CD4-positive, alpha-beta memory T cell (primary cell): ENCODE measurements at regions not wholly inside any gene's neighbourhood (a gene's known extent, or its start where the extent isn't known, plus 50 kb on each side); places are given as distances from the start of the nearest gene placed in this dataset.

Source experiments
- CTCF ChIA-PET: fragments of 350-600 bp; sonication (Branson Sonifier 250); formaldehyde crosslinking; loops from one replicate; lab custom pipeline; 2021; ENCODE audit warnings: inconsistent platforms; ENCODE audit not compliant: partially characterized antibody; lab: Charles Lee
- POLR2A ChIA-PET: fragments of 350-600 bp; sonication (Branson Sonifier 250); formaldehyde crosslinking; loops from one replicate; lab custom pipeline; 2021; ENCODE audit not compliant: partially characterized antibody; lab: Charles Lee
- DNase-seq, 5 donors: peaks; one replicate each; pipeline versions ENCODE4 v3.0.0 to v3.0.0-alpha.2; 2020 to 2022; ENCODE audit warnings: mixed read lengths in 1 of 5
- H3K27ac ChIP-seq: one replicate; pipeline ENCODE4 v1.7.0; 2013; ENCODE audit warnings: low read depth, low read length
- H3K27me3 ChIP-seq: 2 replicates; pipeline ENCODE4 v1.7.0; 2013; ENCODE audit warnings: mild to moderate bottlenecking, low read length, moderate library complexity; ENCODE audit not compliant: insufficient read depth
- H3K36me3 ChIP-seq: 2 replicates; pipeline ENCODE4 v1.7.0; 2013; ENCODE audit warnings: mild to moderate bottlenecking, low read length, moderate library complexity; ENCODE audit not compliant: insufficient read depth
- H3K4me1 ChIP-seq: 2 replicates; pipeline ENCODE4 v1.7.0; 2013; ENCODE audit warnings: mild to moderate bottlenecking, low read length, moderate library complexity; ENCODE audit not compliant: insufficient read depth
- H3K4me3 ChIP-seq, 2 donors: one replicate each; pipeline ENCODE4 v1.7.0; 2013; ENCODE audit warnings: low read length in 2 of 2, mild to moderate bottlenecking in 1 of 2
- H3K9me3 ChIP-seq, 2 donors: one replicate each; pipeline ENCODE4 v1.7.0; 2013; ENCODE audit warnings: low read length in 2 of 2, control low read depth in 1 of 2; ENCODE audit not compliant: control insufficient read depth in 1 of 2
- H3K27ac Mint-ChIP-seq, 7 donors: one replicate each; pipeline ENCODE4 v1.8.0; 2020 to 2021; ENCODE audit warnings: mixed read lengths in 7 of 7, mild to moderate bottlenecking in 6 of 7, inconsistent platforms in 3 of 7, moderate library complexity in 3 of 7
- H3K27me3 Mint-ChIP-seq, 2 donors: one replicate each; pipeline ENCODE4 v1.8.0; 2020 to 2021; ENCODE audit warnings: mixed read lengths in 2 of 2
- H3K36me3 Mint-ChIP-seq, 2 donors: one replicate each; pipeline ENCODE4 v1.8.0; 2020 to 2021; ENCODE audit warnings: mixed read lengths in 2 of 2, inconsistent platforms in 1 of 2, mild to moderate bottlenecking in 1 of 2
- H3K4me1 Mint-ChIP-seq, 4 donors: one replicate each; pipeline ENCODE4 v1.8.0; 2020 to 2021; ENCODE audit warnings: mixed read lengths in 4 of 4, mild to moderate bottlenecking in 1 of 4
- H3K4me3 Mint-ChIP-seq, 8 donors: one replicate each; pipeline ENCODE4 v1.8.0; 2020 to 2021; ENCODE audit warnings: mixed read lengths in 8 of 8, mild to moderate bottlenecking in 7 of 8, moderate library complexity in 6 of 8, inconsistent platforms in 3 of 8
- H3K9me3 Mint-ChIP-seq, 8 donors: one replicate each; pipeline ENCODE4 v1.8.0; 2020 to 2021; ENCODE audit warnings: mixed read lengths in 8 of 8, mild to moderate bottlenecking in 5 of 8, inconsistent platforms in 3 of 8, moderate library complexity in 1 of 8
- intact Hi-C: fragments of 100-400 bp; cut with micrococcal nuclease; formaldehyde crosslinking; loops from one replicate; pipeline ENCODE4 v1.15.1; 2023

DNA sequence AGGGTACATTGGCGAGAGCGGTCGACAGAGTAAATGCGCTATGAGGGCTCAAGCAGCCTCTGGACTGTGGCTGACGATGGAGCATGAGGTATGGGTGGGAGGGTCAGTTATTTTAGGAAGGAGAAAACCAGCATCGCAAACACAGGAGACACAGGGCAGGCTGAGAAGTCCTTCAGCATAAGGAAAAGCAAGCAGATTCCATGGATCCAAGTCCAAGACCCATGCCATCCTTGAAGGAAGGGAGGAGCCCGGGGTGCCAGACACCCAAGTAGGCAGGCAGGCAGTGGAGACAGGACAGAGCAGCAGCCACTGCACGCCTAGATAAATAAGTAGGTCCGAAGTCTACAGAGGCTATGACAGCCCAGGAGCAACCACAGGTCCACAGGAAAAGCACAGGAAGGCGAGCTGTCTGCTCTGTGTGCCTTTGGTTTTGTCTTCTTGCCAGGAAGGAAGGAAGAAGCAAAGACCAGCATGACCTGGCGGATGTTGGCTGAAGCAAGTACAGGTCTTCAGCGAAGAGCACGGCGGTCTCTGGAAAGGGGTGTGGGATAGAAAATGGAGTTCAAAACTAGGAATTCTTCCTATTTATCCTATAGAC is 76.4 kb upstream of the SLC45A1 start:
- CTCF ChIA-PET: no interaction called here

DNA sequence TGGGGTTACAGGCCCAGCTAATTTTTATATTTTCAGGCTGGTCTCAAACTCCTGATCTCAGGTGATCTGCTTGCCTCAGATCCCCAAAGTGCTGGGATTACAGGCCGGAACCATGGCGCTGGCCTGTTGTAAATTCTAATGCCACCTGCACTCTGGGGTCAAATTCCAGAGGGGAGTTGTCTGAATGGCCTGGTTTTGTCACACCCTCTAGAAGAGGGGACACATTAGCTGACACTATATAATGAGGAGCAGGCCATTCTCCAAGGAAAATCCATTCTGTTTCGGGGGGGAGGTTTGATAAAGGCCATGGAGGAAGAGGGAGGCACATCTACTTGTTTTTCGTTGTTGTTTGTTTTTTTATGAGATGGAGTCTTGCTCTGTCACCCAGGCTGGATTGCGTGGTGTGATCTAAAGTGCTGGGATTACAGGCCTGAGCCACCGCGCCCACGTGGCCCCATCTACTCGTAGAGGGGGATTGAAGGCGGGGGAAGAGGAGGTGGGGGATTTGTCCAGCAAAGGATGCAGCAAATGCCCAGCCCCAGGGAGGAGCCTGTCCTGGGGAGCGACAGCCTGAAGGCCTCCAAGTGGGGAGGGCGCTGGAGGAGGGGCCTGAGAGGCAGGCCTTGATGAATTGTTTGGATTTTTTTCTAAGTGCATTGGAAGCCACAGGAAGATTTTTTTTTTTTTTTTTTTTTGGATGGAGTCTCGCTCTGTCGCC is 78.4 kb upstream of the SLC45A1 start:
- no peak for DNase-seq
- H3K27ac ChIP-seq: no peak overlapping the region
- Mint-ChIP-seq H3K36me3 (no peaks in the 10 kb centered on the region), H3K27ac (no peak overlapping the region), H3K4me3 (no peak overlapping the region), H3K27me3 (peaks cover 8% of the 10 kb centered on the region in 2 donors), H3K9me3 (no peaks in the 10 kb centered on the region), H3K4me1 (peaks cover 0 to 7% (median 2%) of the 10 kb centered on the region in 4 donors)
- no peaks in the 10 kb centered on the region for H3K9me3 ChIP-seq
- no peaks in the 10 kb centered on the region for H3K27me3 ChIP-seq
- ChIA-PET POLR2A (interaction anchor here (0.7 kb wide), 1 partner anchor 208 kb away, joined by 4 read pairs; no protein-coding TSS in a partner anchor), CTCF (interaction anchor here (1.7 kb wide), 1 partner anchor 225 kb away, joined by 5 read pairs; no protein-coding TSS in a partner anchor)
- no peaks in the 10 kb centered on the region for H3K36me3 ChIP-seq
- H3K4me3 ChIP-seq: no peak overlapping the region
- intact Hi-C loops: no loop called here
- H3K4me1 ChIP-seq: no peaks in the 10 kb centered on the region

More for the DNA sequence above, 76.4 kb upstream of the SLC45A1 start:
- H3K36me3 ChIP-seq: no peaks in the 10 kb centered on the region
- H3K4me1 ChIP-seq: no peaks in the 10 kb centered on the region
- H3K27me3 ChIP-seq: no peaks in the 10 kb centered on the region
- no peak overlapping the region for H3K4me3 Mint-ChIP-seq
- POLR2A ChIA-PET: no interaction called here
- H3K4me3 ChIP-seq: no peak overlapping the region
- H3K9me3 Mint-ChIP-seq: no peaks in the 10 kb centered on the region
- H3K27ac Mint-ChIP-seq: peak overlapping the region in 1 of 7 donors; percentile 82
- no peak overlapping the region for H3K27ac ChIP-seq
- peaks cover 0 to 7% (median 2%) of the 10 kb centered on the region in 4 donors for H3K4me1 Mint-ChIP-seq
- no peak for DNase-seq
- no peaks in the 10 kb centered on the region for H3K36me3 Mint-ChIP-seq
- H3K9me3 ChIP-seq: no peaks in the 10 kb centered on the region
- intact Hi-C loops: no loop called here
- peaks cover 2 to 8% of the 10 kb centered on the region in 2 donors for H3K27me3 Mint-ChIP-seq

DNA sequence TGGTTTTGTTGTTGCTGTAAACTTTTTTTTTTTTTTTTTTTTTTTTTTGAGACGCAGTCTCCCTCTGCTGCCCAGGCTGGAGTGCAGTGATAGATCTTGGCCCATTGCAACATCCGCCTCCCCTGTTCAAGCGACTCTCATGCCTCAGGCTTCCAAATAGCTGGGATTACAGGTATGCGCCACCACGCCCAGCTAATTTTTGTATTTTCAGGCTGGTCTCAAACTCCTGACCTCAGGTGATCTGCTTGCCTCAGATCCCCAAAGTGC is 78.9 kb upstream of the SLC45A1 start:
- H3K27ac Mint-ChIP-seq: no peak overlapping the region
- ChIA-PET POLR2A (interaction anchor here (0.7 kb wide), 1 partner anchor 208 kb away, joined by 4 read pairs; no protein-coding TSS in a partner anchor), CTCF (interaction anchor here (1.7 kb wide), 1 partner anchor 224 kb away, joined by 5 read pairs; no protein-coding TSS in a partner anchor)
- no peaks in the 10 kb centered on the region for H3K9me3 Mint-ChIP-seq
- intact Hi-C loops: no loop called here
- Histone ChIP-seq H3K4me1 (no peaks in the 10 kb centered on the region), H3K36me3 (no peaks in the 10 kb centered on the region), H3K4me3 (no peak overlapping the region), H3K9me3 (no peaks in the 10 kb centered on the region), H3K27ac (no peak overlapping the region), H3K27me3 (no peaks in the 10 kb centered on the region)
- H3K27me3 Mint-ChIP-seq: peaks cover 8% of the 10 kb centered on the region in 2 donors
- H3K36me3 Mint-ChIP-seq: no peaks in the 10 kb centered on the region
- peaks cover 0 to 7% (median 2%) of the 10 kb centered on the region in 4 donors for H3K4me1 Mint-ChIP-seq
- H3K4me3 Mint-ChIP-seq: no peak overlapping the region
- DNase-seq: peak in 1 of 5 donors; percentile 4

DNA sequence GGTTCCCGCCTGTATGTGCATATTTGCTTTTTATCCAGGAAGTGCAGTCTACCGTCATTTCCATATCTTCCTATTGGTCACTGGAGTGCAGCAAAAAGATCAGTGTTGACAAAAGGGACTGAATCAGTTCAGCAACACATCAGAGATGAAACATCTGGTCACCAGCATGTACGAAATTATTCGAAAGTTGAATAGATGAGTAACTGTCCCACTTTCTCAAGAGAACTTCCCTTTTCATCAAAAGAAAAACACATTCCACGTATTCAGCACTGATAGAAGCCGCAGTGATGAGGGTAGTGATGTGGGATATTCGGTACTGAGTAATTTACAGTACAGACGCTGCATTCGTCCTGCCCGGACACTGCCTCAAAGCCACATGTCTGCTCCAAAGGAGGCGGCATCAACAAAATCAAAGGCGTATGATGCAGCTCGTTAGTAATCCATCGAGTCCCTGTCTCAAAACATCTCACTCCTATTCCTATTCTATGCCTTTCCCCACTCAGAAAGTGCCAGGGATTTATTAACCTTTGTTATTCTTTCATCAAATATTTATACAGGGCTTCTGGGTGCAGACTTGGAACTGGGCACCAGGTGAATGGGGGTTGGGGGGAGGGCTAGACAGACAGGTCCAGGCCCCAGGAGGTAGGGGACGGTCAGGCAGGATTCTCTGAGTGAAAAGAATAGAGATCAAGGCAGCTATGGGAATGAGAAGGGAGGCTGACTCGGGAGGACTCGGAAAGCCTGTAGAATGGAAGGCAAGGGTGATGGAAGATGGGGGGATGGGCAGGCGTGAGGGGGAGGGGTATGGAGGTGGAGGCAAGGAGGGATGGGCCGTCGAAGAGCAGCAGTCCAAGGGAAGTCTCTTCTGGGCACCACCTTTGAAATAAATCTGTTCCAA is 79.5 kb upstream of the SLC45A1 start:
- H3K27ac Mint-ChIP-seq: no peak overlapping the region
- H3K27me3 Mint-ChIP-seq: peaks cover 8% of the 10 kb centered on the region in 2 donors
- intact Hi-C loops: no loop called here
- no peaks in the 10 kb centered on the region for H3K36me3 Mint-ChIP-seq
- DNase-seq: no peak
- no peak overlapping the region for H3K27ac ChIP-seq
- H3K4me3 ChIP-seq: no peak overlapping the region
- no peaks in the 10 kb centered on the region for H3K9me3 ChIP-seq
- H3K4me1 ChIP-seq: no peaks in the 10 kb centered on the region
- H3K4me3 Mint-ChIP-seq: no peak overlapping the region
- peaks cover 0 to 7% (median 2%) of the 10 kb centered on the region in 4 donors for H3K4me1 Mint-ChIP-seq
- ChIA-PET POLR2A (interaction anchor here (0.7 kb wide), 1 partner anchor 207 kb away, joined by 4 read pairs; no protein-coding TSS in a partner anchor), CTCF (interaction anchor here (1.7 kb wide), 1 partner anchor 223 kb away, joined by 5 read pairs; no protein-coding TSS in a partner anchor)
- H3K9me3 Mint-ChIP-seq: no peaks in the 10 kb centered on the region
- no peaks in the 10 kb centered on the region for H3K36me3 ChIP-seq
- no peaks in the 10 kb centered on the region for H3K27me3 ChIP-seq

DNA sequence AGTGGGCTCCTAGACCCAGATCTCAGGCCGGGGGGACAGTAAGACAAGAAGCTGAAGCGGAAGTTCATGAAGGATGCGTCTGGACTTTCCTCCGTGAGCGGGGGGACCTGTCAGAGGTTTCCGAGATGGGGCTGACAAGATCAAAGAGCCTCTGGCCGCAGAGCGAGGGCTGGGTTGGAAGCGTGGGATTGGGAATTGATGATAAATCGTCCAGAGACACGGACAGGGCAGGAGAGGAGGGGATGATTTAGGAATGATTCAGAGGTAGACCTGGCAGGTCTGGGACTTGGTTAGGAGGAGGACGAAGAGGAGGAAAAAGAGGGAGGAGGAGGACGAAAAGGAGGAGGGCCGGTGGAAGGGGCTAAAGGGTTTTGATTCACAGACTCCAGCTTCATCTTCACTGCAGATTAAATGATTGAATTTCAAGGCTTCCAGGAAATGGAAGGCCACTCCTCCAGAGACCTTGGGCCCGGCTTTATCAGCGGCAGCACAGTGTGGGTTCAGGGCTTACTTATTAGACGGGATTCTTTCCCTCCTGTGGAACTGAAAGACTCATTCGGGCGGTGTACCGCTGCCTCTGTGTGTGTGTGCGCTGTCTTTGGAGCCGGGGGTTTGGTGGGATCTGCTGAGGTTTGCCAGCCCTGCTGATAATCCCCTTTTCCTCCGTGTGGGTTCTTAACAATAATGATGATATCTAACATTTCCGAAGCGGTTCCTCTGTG is 85.7 kb upstream of the SLC45A1 start:
- Mint-ChIP-seq H3K27ac (no peak overlapping the region), H3K36me3 (no peaks in the 10 kb centered on the region), H3K27me3 (peaks cover 4 to 9% of the 10 kb centered on the region in 2 donors), H3K9me3 (peaks cover 0 to 7% (median 5%) of the 10 kb centered on the region in 8 donors), H3K4me3 (peak overlapping the region in 1 of 8 donors; percentile 16), H3K4me1 (no peaks in the 10 kb centered on the region)
- no peak for DNase-seq
- Histone ChIP-seq H3K27ac (no peak overlapping the region), H3K4me3 (no peak overlapping the region), H3K4me1 (no peaks in the 10 kb centered on the region), H3K36me3 (no peaks in the 10 kb centered on the region), H3K27me3 (no peaks in the 10 kb centered on the region), H3K9me3 (no peaks in the 10 kb centered on the region)
- CTCF ChIA-PET: no interaction called here
- POLR2A ChIA-PET: no interaction called here
- intact Hi-C loops: no loop called here

DNA sequence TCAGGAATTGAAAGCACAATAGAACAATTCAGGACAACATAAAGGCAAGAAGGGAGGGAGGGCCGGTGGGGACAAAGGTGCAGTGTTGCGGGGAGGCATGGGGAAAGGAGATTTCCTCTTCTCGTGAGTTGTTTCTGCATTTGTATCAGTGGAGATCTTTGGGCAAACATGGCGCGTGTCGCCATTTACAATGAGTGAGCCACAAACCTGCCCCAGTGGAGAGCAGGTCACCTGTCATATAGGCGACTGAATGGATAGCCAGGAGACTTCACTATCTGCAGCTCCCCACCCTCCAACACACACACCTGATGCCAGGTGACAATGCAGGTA is 87.7 kb upstream of the SLC45A1 start:
- no peak for DNase-seq
- Mint-ChIP-seq H3K9me3 (peaks cover 0 to 12% (median 7%) of the 10 kb centered on the region in 8 donors), H3K27ac (no peak overlapping the region), H3K36me3 (no peaks in the 10 kb centered on the region), H3K4me1 (peaks cover 0 to 1% (median under 1%) of the 10 kb centered on the region in 4 donors), H3K4me3 (no peak overlapping the region), H3K27me3 (peaks cover 6 to 9% of the 10 kb centered on the region in 2 donors)
- no peaks in the 10 kb centered on the region for H3K27me3 ChIP-seq
- H3K27ac ChIP-seq: no peak overlapping the region
- H3K36me3 ChIP-seq: no peaks in the 10 kb centered on the region
- POLR2A ChIA-PET: no interaction called here
- CTCF ChIA-PET: no interaction called here
- intact Hi-C loops: no loop called here
- H3K9me3 ChIP-seq: no peaks in the 10 kb centered on the region
- no peaks in the 10 kb centered on the region for H3K4me1 ChIP-seq
- no peak overlapping the region for H3K4me3 ChIP-seq
